NCI-H2196 (cell line): ENCODE measurements at regions not wholly inside any gene's neighbourhood (a gene's known extent, or its start where the extent isn't known, plus 50 kb on each side); places are given as distances from the start of the nearest gene placed in this dataset.
"Not testable (repeated sequence)": the region's sequence is repeated elsewhere in the genome, so short reads cannot be mapped to it uniquely, and the experiment has no call there.

ENCODE experiments used
- DNase-seq: peaks from one replicate; lab custom pipeline; 2025; ENCODE audit not compliant: unreplicated experiment; lab: John Stamatoyannopoulos, UW

DNA sequence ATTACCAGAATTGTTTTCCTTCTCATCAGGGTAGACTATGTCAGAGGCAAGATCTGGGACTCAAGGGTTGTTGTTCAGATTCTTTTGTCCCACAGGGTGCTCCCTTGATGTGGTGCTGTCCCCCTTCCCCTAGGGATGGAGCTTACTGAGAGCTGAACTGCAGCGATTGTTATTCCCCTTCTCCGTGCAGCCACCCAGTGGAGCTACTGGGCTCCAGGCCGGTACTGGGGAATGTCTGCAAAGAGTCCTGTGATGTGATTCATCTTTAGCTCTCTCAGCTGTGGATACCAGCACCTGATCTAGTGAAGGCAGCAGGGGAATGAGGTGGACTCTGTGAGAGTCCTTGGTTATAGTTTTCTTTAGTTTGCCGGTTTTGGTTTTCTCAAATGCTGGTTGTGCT is 247.4 kb upstream of the HAND2 start:
- DNase-seq: no peak

DNA sequence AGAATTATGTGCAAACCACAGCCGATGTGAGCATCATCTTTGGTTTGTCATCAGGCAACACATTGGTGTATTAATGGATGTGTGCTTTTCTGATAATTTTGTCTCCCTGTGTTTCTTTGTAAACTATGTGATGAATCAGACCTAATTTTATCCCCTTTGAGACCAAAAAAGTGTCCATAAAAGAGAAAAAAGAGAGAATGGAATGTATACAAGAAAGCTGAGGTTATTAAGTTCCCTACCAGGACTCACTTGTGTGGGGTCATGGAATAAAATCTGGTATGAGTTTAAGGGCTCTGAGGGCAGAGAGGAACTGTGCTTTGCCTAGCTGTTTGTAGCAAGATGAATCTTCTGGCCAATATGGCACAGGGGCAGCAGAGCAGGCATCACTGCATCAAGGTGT is 239.5 kb upstream of the HAND2 start:
- no peak for DNase-seq

DNA sequence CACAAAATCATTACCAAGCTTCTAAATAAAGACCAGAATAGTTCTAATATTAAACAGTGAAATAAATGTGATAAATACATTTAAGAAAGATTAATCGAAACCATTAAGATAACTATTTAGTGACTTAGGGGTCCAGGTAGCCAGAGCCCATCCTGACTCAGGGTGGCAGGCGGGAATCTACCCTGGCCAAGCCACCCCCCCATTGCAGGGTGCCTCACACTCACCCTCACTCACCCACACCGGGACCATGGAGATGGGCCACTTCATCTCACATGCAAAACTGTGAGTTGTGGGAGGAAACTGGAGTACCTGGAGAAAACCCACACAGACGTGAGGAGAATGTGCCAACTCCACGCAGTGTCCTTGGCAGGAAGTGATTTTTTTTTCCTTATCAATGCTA is 237.6 kb upstream of the HAND2 start:
- no peak for DNase-seq

DNA sequence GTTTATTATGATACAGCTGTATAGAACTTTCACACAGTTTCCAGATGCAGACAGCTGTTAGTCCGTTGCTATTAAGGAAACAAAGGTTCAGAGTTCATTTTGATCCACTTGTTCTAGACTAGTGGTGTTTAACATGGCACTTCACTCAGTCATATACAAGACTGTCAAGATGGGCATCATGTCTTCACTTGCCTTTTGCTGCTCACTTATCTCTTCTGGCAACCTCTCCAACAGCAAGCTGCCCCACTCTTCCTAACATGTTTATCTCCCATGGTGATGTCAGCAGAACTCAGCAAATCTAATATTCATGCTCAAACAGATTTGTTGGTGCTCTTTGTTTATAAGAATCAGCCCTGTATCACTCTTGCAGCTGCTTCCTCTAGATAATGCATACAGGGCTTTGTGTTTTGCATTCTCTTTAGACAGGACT is 236.2 kb upstream of the HAND2 start:
- DNase-seq: no peak

DNA sequence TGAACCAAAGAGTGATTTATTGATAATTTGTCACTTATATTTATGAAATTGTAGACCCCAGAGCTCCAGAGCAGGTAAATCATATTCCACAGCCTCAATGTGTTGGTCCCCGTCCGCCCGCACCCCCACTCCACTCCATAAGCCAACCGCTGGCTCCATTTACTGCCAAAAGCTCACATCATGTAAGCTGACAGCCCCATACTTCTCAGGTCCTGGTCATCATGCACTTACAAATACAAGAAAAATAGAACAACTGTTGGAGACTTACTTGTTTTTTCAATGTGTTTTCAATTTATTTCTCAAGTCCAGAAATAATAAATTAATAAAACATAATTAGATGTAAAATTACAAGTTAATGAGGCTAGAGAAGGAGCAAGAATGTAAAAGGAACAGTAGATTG is 235.7 kb upstream of the HAND2 start:
- no peak for DNase-seq

DNA sequence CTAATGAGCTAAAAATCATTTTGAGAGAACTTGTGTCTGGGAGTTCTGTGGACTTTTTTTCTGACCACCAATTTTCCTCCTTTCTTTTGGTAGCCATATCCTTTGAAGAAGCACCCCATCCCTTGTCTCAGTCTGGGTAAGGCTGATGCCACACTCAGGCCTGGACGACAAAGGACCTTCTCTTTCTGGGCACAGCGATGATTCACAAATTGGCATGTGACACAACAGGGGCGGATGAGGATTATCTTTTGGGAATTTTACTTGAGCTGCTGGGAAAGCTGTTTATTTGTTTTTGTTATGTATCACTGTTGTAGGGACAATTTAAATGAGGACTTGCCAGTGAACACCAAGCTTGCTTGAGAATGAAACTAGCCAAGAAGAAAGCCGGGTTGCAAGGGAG is 233.4 kb upstream of the HAND2 start:
- no peak for DNase-seq

DNA sequence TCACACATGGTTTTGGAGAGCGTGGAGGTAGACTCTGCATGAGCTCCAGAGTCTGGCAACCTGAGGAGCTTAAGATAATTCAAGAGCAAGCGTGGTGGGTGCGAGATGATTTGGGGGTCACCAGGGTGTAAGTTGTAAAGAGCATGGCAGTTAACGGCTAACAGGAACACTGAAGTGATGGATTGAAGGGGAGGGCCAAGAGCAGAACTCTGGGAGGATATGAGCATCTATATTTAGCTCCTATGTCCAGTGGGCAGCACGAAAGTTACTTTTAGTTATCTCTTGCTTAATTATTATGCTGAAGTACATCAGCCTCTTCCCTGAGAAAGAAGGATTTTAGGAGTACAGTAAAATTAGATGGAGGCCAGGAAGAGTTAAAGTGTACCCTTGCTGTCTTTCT is 231.9 kb upstream of the HAND2 start:
- DNase-seq: no peak

DNA sequence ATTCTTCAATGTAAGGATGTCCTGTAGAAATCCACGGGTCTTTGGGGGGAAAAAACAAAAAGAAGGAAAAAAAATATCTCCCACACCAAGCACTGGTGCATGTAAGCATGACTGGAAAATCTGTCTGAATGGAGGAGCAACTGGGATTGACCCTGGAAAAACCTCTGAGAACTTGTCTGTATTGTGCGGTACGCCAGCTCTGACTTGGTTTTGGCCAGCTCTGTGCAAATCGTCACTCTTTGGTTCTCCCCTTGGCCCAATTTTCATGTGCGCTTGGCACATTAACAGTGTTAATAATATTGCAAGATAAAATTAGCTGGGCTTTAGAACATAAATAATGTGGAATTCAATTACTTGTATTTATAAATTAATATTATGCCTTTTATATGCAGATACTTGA is 231.2 kb upstream of the HAND2 start:
- DNase-seq: no peak

DNA sequence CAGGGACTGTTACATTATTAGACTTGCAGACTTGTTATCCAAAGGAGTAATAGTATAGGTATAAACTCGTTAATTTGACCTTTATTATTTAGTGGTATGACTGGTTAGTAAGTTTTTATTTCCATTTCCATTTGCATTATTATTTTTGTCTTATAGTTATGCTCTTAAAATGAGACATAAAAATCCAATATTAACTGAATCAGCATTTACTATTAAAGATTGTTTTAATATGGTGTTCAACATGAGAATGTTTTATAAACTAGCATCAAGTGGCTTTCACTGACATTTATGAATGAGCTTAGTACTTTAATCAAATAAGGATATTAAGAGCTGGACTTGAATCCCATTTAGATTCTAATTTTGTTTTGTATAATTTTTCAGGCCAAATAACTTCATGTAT is 228.1 kb upstream of the HAND2 start:
- no peak for DNase-seq

DNA sequence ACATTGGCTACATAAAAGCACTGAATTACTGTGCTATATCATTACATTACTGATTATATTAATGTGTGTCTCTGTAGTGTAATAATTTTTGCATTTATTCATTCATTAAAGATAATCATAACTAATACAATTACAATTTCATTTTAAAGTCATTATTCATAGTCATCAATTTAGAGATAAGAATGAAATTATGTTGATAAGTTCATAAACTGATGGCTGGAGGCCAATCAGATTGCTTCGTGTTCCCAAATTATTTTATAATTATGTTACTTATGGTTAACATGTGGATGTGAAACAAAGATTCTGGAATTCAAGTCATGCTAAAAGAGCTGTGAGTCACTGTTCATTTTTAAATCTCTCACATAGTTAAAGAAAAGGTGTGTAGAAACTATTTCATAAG is 223.4 kb upstream of the HAND2 start:
- DNase-seq: no peak

DNA sequence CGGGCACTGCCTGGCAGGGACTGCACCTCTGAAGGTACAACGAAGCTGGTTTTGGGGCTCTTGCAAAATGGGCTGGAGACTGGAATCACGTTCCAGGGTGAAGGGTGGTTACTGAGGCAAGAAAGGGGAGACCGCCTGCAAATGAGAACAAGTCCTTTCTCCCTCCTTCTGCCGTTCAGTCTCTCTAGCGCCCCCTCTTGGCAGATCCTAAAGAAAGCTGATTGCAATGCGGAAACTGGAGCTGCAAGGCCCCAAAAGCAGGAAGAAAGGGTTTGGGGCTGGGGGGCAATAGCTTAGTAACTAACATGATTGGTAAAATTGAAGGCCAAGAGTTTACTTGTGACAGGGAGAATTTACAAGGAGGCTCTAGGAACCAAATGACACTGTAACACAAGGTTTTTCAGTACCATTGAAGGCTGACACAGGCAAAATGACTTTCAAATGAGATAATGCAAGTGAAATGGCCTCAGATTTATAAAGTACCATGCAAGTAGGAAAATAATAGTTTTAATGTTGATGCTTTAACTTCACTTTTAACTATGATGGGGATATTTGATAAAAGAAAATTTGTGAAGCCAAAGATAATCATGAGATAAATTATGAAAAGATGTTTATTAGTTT is 222.7 kb upstream of the HAND2 start:
- DNase-seq: no peak

DNA sequence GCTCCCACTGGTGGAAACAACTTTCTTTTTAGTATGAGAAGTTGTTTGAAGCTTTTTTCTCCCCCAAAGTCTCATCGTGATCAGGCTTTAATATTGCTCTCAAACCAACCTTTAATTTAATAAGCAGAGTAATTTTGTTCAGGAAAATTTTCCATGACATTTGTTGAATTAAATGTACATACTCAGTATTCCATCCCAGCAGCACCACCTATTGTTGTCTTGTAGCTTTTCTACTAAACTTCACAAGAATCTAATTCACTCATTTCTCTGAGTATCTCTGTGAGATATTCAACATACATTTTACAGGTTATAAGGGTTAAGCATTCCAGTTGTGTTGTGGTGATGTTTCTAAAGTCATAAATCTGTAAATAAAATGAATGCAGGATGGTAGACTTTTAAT is 218.3 kb upstream of the HAND2 start:
- DNase-seq: no peak

DNA sequence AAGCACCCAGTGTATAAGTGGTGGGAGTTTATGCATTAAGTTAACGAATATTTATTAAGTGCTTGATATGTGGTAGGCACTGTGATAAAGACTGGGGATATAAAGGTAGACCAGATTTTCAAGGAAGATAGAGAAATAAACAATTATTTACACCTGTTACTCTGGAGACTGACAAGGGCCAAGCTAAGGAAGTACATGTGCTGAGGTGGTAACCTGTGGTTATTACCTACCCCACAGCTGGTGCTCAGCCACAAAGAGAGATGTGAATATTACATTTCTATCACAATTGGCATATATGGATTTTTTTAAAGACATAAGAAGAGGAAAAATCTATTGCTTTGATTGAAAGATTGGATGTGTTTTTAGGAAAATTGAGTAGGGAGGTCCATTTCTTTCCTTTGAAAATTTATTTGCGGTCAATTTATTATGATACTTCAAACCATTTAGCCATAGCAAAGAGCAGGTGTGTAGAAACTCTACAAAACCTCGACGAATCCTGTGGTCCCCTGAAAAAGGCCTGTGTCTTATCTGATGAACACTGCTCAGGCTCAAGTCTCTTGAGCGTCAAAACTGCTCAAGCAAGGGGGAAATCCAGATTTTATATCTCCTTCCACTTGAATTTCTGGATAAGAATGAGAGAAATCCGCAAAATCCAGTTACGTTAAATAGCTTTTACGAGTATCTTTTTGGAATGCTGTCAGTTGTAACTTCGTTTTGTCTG is 217.7 kb upstream of the HAND2 start:
- DNase-seq: no peak

DNA sequence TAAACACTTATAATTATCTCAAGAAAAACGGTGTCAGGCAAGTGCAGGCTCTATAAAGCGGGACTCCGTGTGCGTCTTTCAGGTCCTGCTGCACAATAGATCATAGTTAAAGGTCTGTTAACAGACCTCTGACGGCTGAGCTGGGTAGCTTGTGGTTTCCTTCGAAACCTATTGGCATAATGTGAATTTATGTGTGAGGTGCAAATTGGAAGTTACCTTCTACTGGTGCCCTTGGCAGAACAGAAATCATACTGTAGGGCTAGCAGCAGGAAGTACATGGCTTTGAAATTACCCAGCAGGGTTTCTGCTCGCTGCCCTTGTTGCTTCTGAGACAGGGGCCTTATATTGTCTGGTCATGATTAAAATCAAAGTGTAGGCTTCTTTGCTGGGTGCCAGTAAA is 216.4 kb upstream of the HAND2 start:
- no peak for DNase-seq

DNA sequence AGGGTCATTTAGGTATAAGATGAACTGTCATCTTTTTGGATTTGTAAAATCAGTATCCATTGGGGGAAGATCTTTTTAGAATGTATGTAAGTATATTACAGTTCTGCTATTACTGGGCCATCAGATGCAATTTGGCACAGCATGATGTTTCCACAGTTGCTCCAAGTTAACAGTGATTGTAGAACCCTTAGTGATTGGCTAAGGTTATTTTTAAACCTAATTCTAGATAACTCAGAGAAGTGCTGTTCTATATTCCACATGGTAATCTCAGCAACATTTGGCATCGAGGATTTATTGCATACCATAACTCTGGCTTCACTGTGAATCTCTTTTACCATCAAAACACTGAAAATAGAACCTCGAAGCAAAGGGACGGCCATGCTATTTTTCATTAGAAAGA is 215.7 kb upstream of the HAND2 start:
- DNase-seq: no peak

DNA sequence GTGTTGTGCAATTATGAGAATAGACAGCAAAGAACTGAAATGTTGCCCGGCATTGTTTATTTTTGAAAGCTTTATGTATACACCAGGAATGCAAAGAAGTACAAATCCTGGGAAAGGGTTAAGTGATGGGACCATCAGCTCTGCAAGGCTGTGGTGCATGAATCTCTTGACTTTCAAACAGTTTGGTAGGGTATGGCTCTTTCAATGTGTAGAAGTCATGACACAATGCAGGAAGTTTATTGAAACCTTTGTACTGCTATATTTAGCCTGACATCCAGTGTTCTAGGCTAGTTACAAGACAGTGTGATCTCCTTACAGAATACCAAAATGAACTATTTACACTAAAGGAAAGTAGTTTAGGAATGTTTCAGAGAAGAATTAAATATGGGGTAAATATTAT is 206.8 kb upstream of the HAND2 start:
- no peak for DNase-seq

DNA sequence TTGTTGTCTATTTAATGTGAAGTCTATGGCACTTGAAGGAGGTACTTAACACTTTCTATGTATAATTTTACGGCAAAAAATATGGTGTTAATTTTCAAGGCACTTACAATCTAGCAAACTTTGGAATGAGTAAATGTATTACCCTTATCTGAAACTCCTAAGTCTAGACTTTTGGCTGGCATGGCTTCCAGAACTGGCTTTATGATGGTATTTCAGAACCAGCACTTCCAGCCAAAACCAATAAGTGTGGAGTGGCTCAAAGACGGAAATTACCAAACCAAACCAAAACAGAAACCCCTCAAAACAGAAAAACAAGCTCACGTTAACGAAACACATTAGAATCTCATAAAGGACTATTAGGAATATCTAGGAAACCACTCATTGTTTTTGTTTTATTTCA is 205.6 kb upstream of the HAND2 start:
- no peak for DNase-seq

DNA sequence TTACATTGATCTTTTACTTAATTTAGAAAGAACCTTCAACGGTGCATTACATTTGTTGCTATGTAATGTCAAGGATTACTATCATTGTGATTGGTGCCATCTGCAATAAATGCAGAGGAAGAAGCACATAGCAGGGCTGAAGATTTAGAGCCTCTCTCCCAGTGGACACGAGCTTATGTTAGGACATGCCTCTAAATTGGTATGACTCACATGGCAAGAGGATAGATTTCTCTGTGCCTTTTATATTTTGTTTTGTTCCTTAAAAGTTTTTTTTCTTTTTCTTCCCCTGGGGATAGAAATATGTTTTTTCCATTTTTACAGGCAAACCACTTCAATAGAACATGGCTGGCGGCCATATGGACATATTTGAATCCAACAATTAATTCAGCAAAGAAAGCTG is 205.0 kb upstream of the HAND2 start:
- DNase-seq: no peak

DNA sequence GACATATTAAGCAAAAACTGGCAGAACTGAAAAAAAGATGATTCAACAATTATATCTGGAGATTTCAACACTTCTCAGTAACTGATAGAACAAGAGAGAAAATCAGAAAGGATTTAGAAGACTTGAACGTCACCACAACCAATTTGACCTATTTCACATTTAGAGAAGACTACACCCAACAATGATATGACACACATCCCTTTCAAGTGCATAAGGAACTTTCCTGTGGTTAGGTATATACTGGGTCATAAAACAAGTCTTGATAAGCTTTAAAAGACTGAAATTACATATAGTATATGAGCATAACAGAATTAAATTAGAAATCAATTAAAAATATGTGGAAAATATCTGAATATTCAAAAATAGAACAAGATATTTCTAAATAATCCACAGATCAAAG is 201.2 kb upstream of the HAND2 start:
- DNase-seq: no peak

DNA sequence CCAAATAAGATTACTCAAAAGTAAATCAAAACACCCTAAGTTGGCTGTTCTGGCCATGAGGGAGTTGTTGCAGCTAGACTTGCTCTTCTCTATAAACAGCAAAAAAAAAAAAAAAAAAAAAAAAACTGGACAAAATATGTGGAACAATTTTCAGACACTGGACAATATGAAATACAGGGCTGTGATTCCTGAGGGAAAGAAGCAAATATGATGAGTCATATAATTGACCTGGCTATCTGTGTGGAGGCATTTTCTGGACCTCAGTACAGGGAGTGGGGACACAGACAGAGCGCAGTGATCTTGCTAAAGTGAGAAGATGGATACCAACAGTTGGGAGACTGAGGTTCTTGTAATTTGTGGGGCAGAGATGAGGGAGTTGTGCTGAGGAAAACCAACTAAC is 192.0 kb upstream of the HAND2 start:
- DNase-seq: no peak

DNA sequence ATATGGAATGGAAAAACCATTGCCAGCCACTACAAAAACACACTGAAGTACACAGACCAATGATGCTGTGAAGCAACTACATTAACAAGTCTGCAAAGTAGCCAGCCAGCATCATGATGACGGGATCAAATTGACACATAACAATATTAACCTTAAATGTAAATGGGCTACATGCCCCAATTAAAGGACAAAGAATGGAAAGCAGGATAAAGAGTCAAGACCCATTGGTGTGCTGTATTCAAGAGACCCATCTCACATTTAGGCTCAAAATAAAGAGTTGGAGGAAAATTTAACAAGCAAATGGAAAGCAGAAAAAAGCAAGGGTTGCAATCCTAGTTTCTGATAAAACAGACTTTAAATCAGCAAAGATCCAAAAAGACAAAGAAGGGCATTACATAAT is 188.5 kb upstream of the HAND2 start:
- not testable (repeated sequence) for DNase-seq

DNA sequence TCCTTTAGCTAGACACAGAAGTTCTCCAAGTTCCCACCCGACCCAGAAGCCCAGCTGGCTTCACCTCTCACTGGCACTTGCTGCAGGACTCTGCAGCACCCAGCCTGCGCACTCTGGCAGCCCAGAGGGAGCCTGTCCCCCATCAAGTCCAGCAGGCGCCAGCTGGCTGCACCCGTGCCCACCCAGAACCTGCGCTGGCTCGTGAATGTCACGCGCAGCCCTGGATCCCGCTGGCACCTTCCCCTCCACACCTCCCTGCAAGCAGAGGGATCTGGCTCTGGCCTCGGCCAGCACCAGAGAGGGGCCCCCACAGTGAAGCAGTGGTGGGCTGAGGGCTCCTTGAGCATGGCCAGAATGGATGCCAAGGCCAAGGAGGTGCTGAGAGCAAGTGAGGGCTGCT is 187.6 kb upstream of the HAND2 start:
- DNase-seq: no peak

DNA sequence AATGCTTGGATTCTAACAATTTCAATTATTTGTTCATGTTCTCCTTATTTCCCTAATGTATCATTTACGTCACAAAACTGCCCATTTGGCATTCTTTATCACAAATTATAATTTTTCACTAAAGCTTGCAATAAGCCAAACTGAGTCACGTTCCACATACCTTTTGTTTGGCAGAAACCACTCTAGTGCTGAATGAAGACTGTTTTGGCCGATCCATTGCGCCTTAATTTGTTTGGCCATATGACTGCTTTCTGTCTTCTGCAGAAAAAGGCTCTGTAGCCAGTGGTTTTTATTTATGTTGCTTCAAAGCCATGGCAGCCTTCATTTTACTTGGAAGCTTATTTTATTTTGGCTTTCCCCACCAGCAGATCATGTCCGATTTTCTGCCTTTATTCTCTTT is 184.4 kb upstream of the HAND2 start:
- no peak for DNase-seq
